ENCODE measurements at regions not wholly inside any gene's neighbourhood (a gene's known extent, or its start where the extent isn't known, plus 50 kb on each side); places are given as distances from the start of the nearest gene placed in this dataset.

DNA sequence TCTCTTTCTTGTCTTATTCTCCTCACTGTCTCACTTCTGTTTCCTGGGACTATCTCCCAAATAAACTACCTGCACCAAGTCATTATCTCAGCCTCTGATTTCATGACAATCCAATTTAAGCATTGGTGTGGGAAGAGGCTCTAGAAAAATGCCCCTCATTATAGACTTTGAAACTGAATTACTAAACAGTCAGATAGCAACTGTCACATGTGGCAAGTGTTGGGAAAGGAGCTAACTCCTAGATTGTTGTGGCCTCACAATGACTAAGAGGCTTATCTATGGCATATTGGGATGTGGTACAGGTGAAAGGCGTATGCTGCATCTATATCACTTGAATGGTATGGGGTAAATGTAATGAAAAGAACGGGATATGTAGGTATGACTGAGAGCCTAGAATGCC, 103.5 kb upstream of the CCDC54 start:
- no peak for TF ChIP-seq CTCF (IDR thresholded peaks at IDR 0.05 in 4 of 5, conservative IDR thresholded peaks at IDR 0.05 in 1 of 5)
- no peak for TF ChIP-seq POLR2A (IDR thresholded peaks at IDR 0.05)
